ENCODE measurements at regions not wholly inside any gene's neighbourhood (a gene's known extent, or its start where the extent isn't known, plus 50 kb on each side); places are given as distances from the start of the nearest gene placed in this dataset.
"Not testable (repeated sequence)": the region's sequence is repeated elsewhere in the genome, so short reads cannot be mapped to it uniquely, and the experiment has no call there.

- H3K4me1 Mint-ChIP-seq, result no peaks in the 10 kb centered on the region
- H3K4me3 Mint-ChIP-seq, result no peak overlapping the region
- no peaks in the 10 kb centered on the region for H3K27me3 Mint-ChIP-seq
- no peaks in the 10 kb centered on the region for H3K36me3 Mint-ChIP-seq
- Histone ChIP-seq H3K4me3 (ENCODE audit: low read depth, low read length) (no peak overlapping the region), H3K36me3 (ENCODE audit: control insufficient read depth, insufficient read depth, low read length) (no peaks in the 10 kb centered on the region), H3K27ac (ENCODE audit: insufficient read depth, low read length, poor library complexity, severe bottlenecking) (no peak overlapping the region), H3K27me3 (ENCODE audit: control insufficient read depth, insufficient read depth, low read length) (no peaks in the 10 kb centered on the region), H3K9me3 (ENCODE audit: control insufficient read depth in 2 of 2, low read length in 2 of 2) (peaks cover 0 to 2% of the 10 kb centered on the region in 2 experiments), H3K4me1 (ENCODE audit: control insufficient read depth, insufficient read depth, low read length, poor library complexity, severe bottlenecking) (no peaks in the 10 kb centered on the region)
- DNase-seq (no peak), ATAC-seq (ENCODE audit: low read depth in 2 of 2) (no peak)
- peaks cover 2 to 44% (median 7%) of the 10 kb centered on the region in 7 donors for H3K9me3 Mint-ChIP-seq
- H3K27ac Mint-ChIP-seq, result no peak overlapping the region
Observed at GRCh38 chr13:54486421-54487166, 1458.0 kb downstream of the OLFM4 start.

GRCh38 chr13:54489359-54489758, 1460.7 kb downstream of the OLFM4 start:
- Mint-ChIP-seq H3K27me3 (no peaks in the 10 kb centered on the region), H3K4me3 (no peak overlapping the region), H3K36me3 (no peaks in the 10 kb centered on the region), H3K27ac (no peak overlapping the region), H3K9me3 (peaks cover 3 to 44% (median 9%) of the 10 kb centered on the region in 7 donors), H3K4me1 (no peaks in the 10 kb centered on the region)
- H3K27me3 ChIP-seq (ENCODE audit: control insufficient read depth, insufficient read depth, low read length), result no peaks in the 10 kb centered on the region
- H3K36me3 ChIP-seq (ENCODE audit: control insufficient read depth, insufficient read depth, low read length), result no peaks in the 10 kb centered on the region
- no peak for DNase-seq
- no peak for ATAC-seq (ENCODE audit: low read depth in 2 of 2)
- H3K27ac ChIP-seq (ENCODE audit: insufficient read depth, low read length, poor library complexity, severe bottlenecking), result no peak overlapping the region
- H3K9me3 ChIP-seq (ENCODE audit: control insufficient read depth in 2 of 2, low read length in 2 of 2), result peaks cover 0 to 2% of the 10 kb centered on the region in 2 experiments
- no peak overlapping the region for H3K4me3 ChIP-seq (ENCODE audit: low read depth, low read length)
- H3K4me1 ChIP-seq (ENCODE audit: control insufficient read depth, insufficient read depth, low read length, poor library complexity, severe bottlenecking), result no peaks in the 10 kb centered on the region

- ATAC-seq (ENCODE audit: low read depth in 2 of 2) (no peak), DNase-seq (no peak)
- Histone ChIP-seq H3K27ac (ENCODE audit: insufficient read depth, low read length, poor library complexity, severe bottlenecking) (no peak overlapping the region), H3K36me3 (ENCODE audit: control insufficient read depth, insufficient read depth, low read length) (no peaks in the 10 kb centered on the region), H3K9me3 (ENCODE audit: control insufficient read depth in 2 of 2, low read length in 2 of 2) (no peaks in the 10 kb centered on the region), H3K4me3 (ENCODE audit: low read depth, low read length) (no peak overlapping the region), H3K27me3 (ENCODE audit: control insufficient read depth, insufficient read depth, low read length) (no peaks in the 10 kb centered on the region), H3K4me1 (ENCODE audit: control insufficient read depth, insufficient read depth, low read length, poor library complexity, severe bottlenecking) (no peaks in the 10 kb centered on the region)
- Mint-ChIP-seq H3K27ac (no peak overlapping the region), H3K27me3 (no peaks in the 10 kb centered on the region), H3K4me3 (no peak overlapping the region), H3K4me1 (no peaks in the 10 kb centered on the region), H3K9me3 (peaks cover 7 to 38% (median 11%) of the 10 kb centered on the region in 7 donors), H3K36me3 (no peaks in the 10 kb centered on the region)
Observed at GRCh38 chr13:54492995-54493394, 1464.4 kb downstream of the OLFM4 start.

GRCh38 chr13:54511366-54511765, 1482.8 kb downstream of the OLFM4 start:
- no peaks in the 10 kb centered on the region for H3K4me1 ChIP-seq (ENCODE audit: control insufficient read depth, insufficient read depth, low read length, poor library complexity, severe bottlenecking)
- Mint-ChIP-seq H3K4me3 (no peak overlapping the region), H3K4me1 (no peaks in the 10 kb centered on the region), H3K36me3 (no peaks in the 10 kb centered on the region), H3K9me3 (peaks cover 3 to 21% (median 6%) of the 10 kb centered on the region in 7 donors), H3K27ac (no peak overlapping the region), H3K27me3 (no peaks in the 10 kb centered on the region)
- H3K4me3 ChIP-seq (ENCODE audit: low read depth, low read length), result no peak overlapping the region
- ATAC-seq (ENCODE audit: low read depth in 2 of 2) (no peak), DNase-seq (no peak)
- no peaks in the 10 kb centered on the region for H3K36me3 ChIP-seq (ENCODE audit: control insufficient read depth, insufficient read depth, low read length)
- H3K27ac ChIP-seq (ENCODE audit: insufficient read depth, low read length, poor library complexity, severe bottlenecking), result no peak overlapping the region
- H3K27me3 ChIP-seq (ENCODE audit: control insufficient read depth, insufficient read depth, low read length), result no peaks in the 10 kb centered on the region
- H3K9me3 ChIP-seq (ENCODE audit: control insufficient read depth in 2 of 2, low read length in 2 of 2), result no peaks in the 10 kb centered on the region

GRCh38 chr13:54513254-54513653, 1484.6 kb downstream of the OLFM4 start:
- Mint-ChIP-seq H3K27me3 (no peaks in the 10 kb centered on the region), H3K4me1 (no peaks in the 10 kb centered on the region), H3K36me3 (no peaks in the 10 kb centered on the region), H3K9me3 (peaks cover under 1 to 16% (median 3%) of the 10 kb centered on the region in 7 donors), H3K4me3 (no peak overlapping the region), H3K27ac (no peak overlapping the region)
- DNase-seq (no peak), ATAC-seq (ENCODE audit: low read depth in 2 of 2) (no peak)
- H3K27ac ChIP-seq (ENCODE audit: insufficient read depth, low read length, poor library complexity, severe bottlenecking), result no peak overlapping the region
- no peaks in the 10 kb centered on the region for H3K9me3 ChIP-seq (ENCODE audit: control insufficient read depth in 2 of 2, low read length in 2 of 2)
- H3K4me1 ChIP-seq (ENCODE audit: control insufficient read depth, insufficient read depth, low read length, poor library complexity, severe bottlenecking), result no peaks in the 10 kb centered on the region
- H3K36me3 ChIP-seq (ENCODE audit: control insufficient read depth, insufficient read depth, low read length), result no peaks in the 10 kb centered on the region
- no peaks in the 10 kb centered on the region for H3K27me3 ChIP-seq (ENCODE audit: control insufficient read depth, insufficient read depth, low read length)
- no peak overlapping the region for H3K4me3 ChIP-seq (ENCODE audit: low read depth, low read length)

GRCh38 chr13:54536112-54536511, 1507.5 kb downstream of the OLFM4 start:
- no peaks in the 10 kb centered on the region for H3K27me3 ChIP-seq (ENCODE audit: control insufficient read depth, insufficient read depth, low read length)
- H3K36me3 Mint-ChIP-seq, result no peaks in the 10 kb centered on the region
- H3K4me1 Mint-ChIP-seq, result no peaks in the 10 kb centered on the region
- no peaks in the 10 kb centered on the region for H3K9me3 ChIP-seq (ENCODE audit: control insufficient read depth in 2 of 2, low read length in 2 of 2)
- DNase-seq, result no peak
- H3K36me3 ChIP-seq (ENCODE audit: control insufficient read depth, insufficient read depth, low read length), result no peaks in the 10 kb centered on the region
- no peak overlapping the region for H3K27ac Mint-ChIP-seq
- no peak overlapping the region for H3K4me3 ChIP-seq (ENCODE audit: low read depth, low read length)
- H3K9me3 Mint-ChIP-seq, result peaks cover 0 to 29% (median 3%) of the 10 kb centered on the region in 7 donors
- no peak overlapping the region for H3K4me3 Mint-ChIP-seq
- no peak for ATAC-seq (ENCODE audit: low read depth in 2 of 2)
- H3K27me3 Mint-ChIP-seq, result no peaks in the 10 kb centered on the region
- no peaks in the 10 kb centered on the region for H3K4me1 ChIP-seq (ENCODE audit: control insufficient read depth, insufficient read depth, low read length, poor library complexity, severe bottlenecking)
- no peak overlapping the region for H3K27ac ChIP-seq (ENCODE audit: insufficient read depth, low read length, poor library complexity, severe bottlenecking)

GRCh38 chr13:54563286-54563685, 1534.7 kb downstream of the OLFM4 start:
- H3K4me3 ChIP-seq (ENCODE audit: low read depth, low read length), result no peak overlapping the region
- no peak for DNase-seq

GRCh38 chr13:54572037-54572436, 1543.4 kb downstream of the OLFM4 start:
- H3K36me3 Mint-ChIP-seq; H3K4me1 ChIP-seq (ENCODE audit: control insufficient read depth, insufficient read depth, low read length, poor library complexity, severe bottlenecking); H3K4me1 Mint-ChIP-seq; H3K27me3 ChIP-seq (ENCODE audit: control insufficient read depth, insufficient read depth, low read length); H3K27me3 Mint-ChIP-seq; ATAC-seq (ENCODE audit: low read depth in 2 of 2); DNase-seq; H3K36me3 ChIP-seq (ENCODE audit: control insufficient read depth, insufficient read depth, low read length); H3K27ac Mint-ChIP-seq; H3K9me3 ChIP-seq (ENCODE audit: control insufficient read depth in 2 of 2, low read length in 2 of 2); H3K4me3 ChIP-seq (ENCODE audit: low read depth, low read length); H3K27ac ChIP-seq (ENCODE audit: insufficient read depth, low read length, poor library complexity, severe bottlenecking); H3K4me3 Mint-ChIP-seq: not testable (repeated sequence)
- peaks cover 3 to 26% (median 17%) of the 10 kb centered on the region in 7 donors for H3K9me3 Mint-ChIP-seq

More at GRCh38 chr13:54563286-54563685, 1534.7 kb downstream of the OLFM4 start:
- H3K4me1 Mint-ChIP-seq, result peaks cover 0 to under 1% (median 0%) of the 10 kb centered on the region in 4 donors
- Histone ChIP-seq H3K9me3 (ENCODE audit: control insufficient read depth in 2 of 2, low read length in 2 of 2) (peaks cover 0 to 6% of the 10 kb centered on the region in 2 experiments), H3K4me1 (ENCODE audit: control insufficient read depth, insufficient read depth, low read length, poor library complexity, severe bottlenecking) (no peaks in the 10 kb centered on the region), H3K27me3 (ENCODE audit: control insufficient read depth, insufficient read depth, low read length) (no peaks in the 10 kb centered on the region), H3K27ac (ENCODE audit: insufficient read depth, low read length, poor library complexity, severe bottlenecking) (no peak overlapping the region), H3K36me3 (ENCODE audit: control insufficient read depth, insufficient read depth, low read length) (no peaks in the 10 kb centered on the region)
- H3K9me3 Mint-ChIP-seq, result peaks cover 1 to 19% (median 4%) of the 10 kb centered on the region in 7 donors
- ATAC-seq (ENCODE audit: low read depth in 2 of 2), result no peak
- no peaks in the 10 kb centered on the region for H3K27me3 Mint-ChIP-seq
- H3K4me3 Mint-ChIP-seq, result no peak overlapping the region
- H3K27ac Mint-ChIP-seq, result no peak overlapping the region
- H3K36me3 Mint-ChIP-seq, result no peaks in the 10 kb centered on the region
